K562 (cell line): ENCODE measurements at regions not wholly inside any gene's neighbourhood (a gene's known extent, or its start where the extent isn't known, plus 50 kb on each side); places are given as distances from the start of the nearest gene placed in this dataset.

Experiments used
- ATAC-seq: fragments of 200-7000 bp; cut with Tn5 transposase; 3 replicates; pipeline ENCODE4 v1.9.1; 2020; ENCODE audit warnings: moderate library complexity
- BruUV-seq: library from RNA; stranded (reverse); fragments of 400-500 nt; replicated peaks from 2 replicates; lab custom pipeline; 2021; lab: Mats Ljungman, UMichigan
- CTCF ChIA-PET: fragments of 300-600 bp; formaldehyde crosslinking; extraction: SDS; loops from one replicate; lab custom pipeline; 2021; ENCODE audit warnings: low intra/inter-chr PET ratio; lab: Yijun Ruan, JAX
- POLR2A ChIA-PET: fragments of 300-600, 350-650 bp; sonication (Branson Sonifier 250); formaldehyde crosslinking; extraction: SDS; loops from one replicate; lab custom pipeline; 2021; ENCODE audit warnings: antibody characterized with exemption, inconsistent platforms; lab: Yijun Ruan, JAX
- DNase-seq, 4 experiments: peaks; one replicate each; pipeline versions ENCODE4 v3.0.0 to v3.0.0-alpha.2; 2011 to 2018; ENCODE audit warnings: low spot score in 3 of 4, mixed read lengths in 3 of 4; ENCODE audit errors: extremely low read depth in 1 of 4
- FAIRE-seq: peaks from 2 replicates; lab custom pipeline; 2011; peaks lifted over from hg19 to GRCh38; lab: Jason Lieb, UNC
- H2AFZ ChIP-seq: 2 replicates; pipeline ENCODE4 v1.6.0; 2011; ENCODE audit warnings: low read depth, low read length, control low read depth, inconsistent platforms
- H3K27ac ChIP-seq: fragments of 200-600 bp; 3 replicates; pipeline ENCODE4 v1.8.0; 2011; ENCODE audit warnings: low read depth, mild to moderate bottlenecking, control low read depth, inconsistent platforms, low read length, moderate library complexity, mixed read lengths; ENCODE audit errors: extremely low read depth
- H3K27me3 ChIP-seq, 2 experiments: fragments of 300-600 bp in 1 of 2; 2 replicates in 1 of 2; 3 replicates in 1 of 2; pipeline versions ENCODE4 v1.6.0 to v1.8.0; 2011; ENCODE audit warnings: inconsistent platforms in 2 of 2, low read length in 2 of 2, mild to moderate bottlenecking in 1 of 2, mixed read lengths in 1 of 2, moderate library complexity in 1 of 2; ENCODE audit not compliant: control insufficient read depth in 2 of 2, insufficient read depth in 2 of 2
- H3K36me3 ChIP-seq: fragments of 300-600 bp; 3 replicates; pipeline ENCODE4 v1.8.0; 2011; ENCODE audit warnings: mild to moderate bottlenecking, low read length, inconsistent platforms; ENCODE audit not compliant: control insufficient read depth, insufficient read depth
- H3K4me1 ChIP-seq, 2 experiments: fragments of 200-600 bp in 1 of 2; replicated peaks in 1 of 2; 2 replicates in 1 of 2; 3 replicates in 1 of 2; pipeline versions ENCODE4 v1.5.1 to v1.8.0; 2011; ENCODE audit warnings: inconsistent platforms in 2 of 2, low read length in 2 of 2, mild to moderate bottlenecking in 1 of 2, mixed read lengths in 1 of 2, moderate library complexity in 1 of 2; ENCODE audit not compliant: control insufficient read depth in 2 of 2, insufficient read depth in 2 of 2
- H3K4me2 ChIP-seq: 2 replicates; pipeline ENCODE4 v1.6.1; 2011; ENCODE audit warnings: low read length, control low read depth, inconsistent platforms, mixed read lengths; ENCODE audit not compliant: insufficient read depth
- H3K4me3 ChIP-seq: fragments of 200-600 bp; sonication (generic), shearing (Covaris generic); 2 replicates; pipeline ENCODE4 v1.5.1; 2016; ENCODE audit warnings: control low read depth, inconsistent platforms
- H3K79me2 ChIP-seq: fragments of 200-600 bp; 3 replicates; pipeline ENCODE4 v1.8.0; 2011; ENCODE audit warnings: low read length, inconsistent platforms; ENCODE audit not compliant: control insufficient read depth, insufficient read depth
- H3K9ac ChIP-seq, 2 experiments: 2 replicates each; pipeline versions ENCODE4 v1.6.0 to v1.6.1; 2011; ENCODE audit warnings: low read depth in 2 of 2, low read length in 2 of 2, control low read depth in 1 of 2, inconsistent platforms in 1 of 2, mild to moderate bottlenecking in 1 of 2, mixed read lengths in 1 of 2; ENCODE audit not compliant: insufficient read depth in 1 of 2
- H3K9me1 ChIP-seq: one replicate; pipeline ENCODE4 v1.6.0; 2011; ENCODE audit warnings: inconsistent platforms, mild to moderate bottlenecking, low read length, moderate library complexity; ENCODE audit not compliant: control insufficient read depth, insufficient read depth
- H3K9me3 ChIP-seq: replicated peaks from 2 replicates; pipeline ENCODE4 v1.5.1; 2011; ENCODE audit warnings: low read depth, low read length, inconsistent platforms; ENCODE audit not compliant: control insufficient read depth, insufficient read depth
- H4K20me1 ChIP-seq: replicated peaks from 2 replicates; pipeline ENCODE4 v1.6.1; 2011; ENCODE audit warnings: low read length, inconsistent platforms, mixed read lengths; ENCODE audit not compliant: control insufficient read depth, insufficient read depth
- EGR1 ChIP-seq: fragments of 450-650 bp; conservative IDR thresholded peaks from 2 replicates; pipeline ENCODE4 v1.6.1; 2017; ENCODE audit warnings: mild to moderate bottlenecking
- EZH2 ChIP-seq: IDR thresholded peaks from 2 replicates; pipeline ENCODE4 v1.6.1; 2012; ENCODE audit warnings: low read depth, mild to moderate bottlenecking, inconsistent platforms, low read length, borderline replicate concordance
- FOXA3 ChIP-seq, 2 experiments: fragments of 450-650 bp in 1 of 2; sonication (generic) in 1 of 2; formaldehyde crosslinking; IDR thresholded peaks in 1 of 2; conservative IDR thresholded peaks in 1 of 2; 2 replicates each; pipeline versions ENCODE4 v1.4.0 to v1.8.0; 2020 to 2022; ENCODE audit warnings: mild to moderate bottlenecking in 2 of 2, missing genetic modification reagents in 1 of 2
- GATAD2B ChIP-seq: fragments of 450-650 bp; IDR thresholded peaks from 2 replicates; pipeline ENCODE4 v1.6.1; 2017; ENCODE audit warnings: mild to moderate bottlenecking, borderline replicate concordance
- MAFK ChIP-seq: IDR thresholded peaks from 2 replicates; pipeline ENCODE4 v1.6.1; 2011; ENCODE audit warnings: low read length, improper control_type of control experiment
- MXD1 ChIP-seq: fragments of 250-450 bp; sonication (Bioruptor Pico); IDR thresholded peaks from 2 replicates; pipeline ENCODE4 v1.8.0; 2021; ENCODE audit warnings: borderline replicate concordance, mild to moderate bottlenecking, moderate library complexity; ENCODE audit not compliant: poor library complexity, severe bottlenecking
- NCOR1 ChIP-seq: fragments of 450-650 bp; IDR thresholded peaks from 2 replicates; pipeline ENCODE4 v1.6.1; 2016; ENCODE audit warnings: mild to moderate bottlenecking, moderate library complexity
- PKNOX1 ChIP-seq: fragments of 450-650 bp; IDR thresholded peaks from 2 replicates; pipeline ENCODE4 v1.6.1; 2016
- RB1 ChIP-seq: fragments of 450-650 bp; IDR thresholded peaks from 2 replicates; pipeline ENCODE4 v1.6.1; 2017; ENCODE audit warnings: low read depth, mild to moderate bottlenecking
- SMAD4 ChIP-seq: fragments of 250-450 bp; sonication (Bioruptor Pico); conservative IDR thresholded peaks from 2 replicates; pipeline ENCODE4 v1.8.0; 2021; ENCODE audit warnings: inconsistent platforms, mild to moderate bottlenecking, moderate library complexity
- SMC3 ChIP-seq: conservative IDR thresholded peaks from 2 replicates; pipeline ENCODE4 v1.6.1; 2011; ENCODE audit warnings: low read depth, low read length, improper control_type of control experiment; ENCODE audit not compliant: insufficient read depth
- SNAPC5 ChIP-seq: fragments of 250-450 bp; sonication (Bioruptor Pico); IDR thresholded peaks from 2 replicates; pipeline ENCODE4 v1.8.0; 2021; ENCODE audit warnings: moderate library complexity, mild to moderate bottlenecking, inconsistent platforms
- TCF15 ChIP-seq: fragments of 250-450 bp; sonication (Bioruptor Pico); IDR thresholded peaks from 2 replicates; pipeline ENCODE4 v1.8.0; 2022; ENCODE audit warnings: moderate library complexity, mild to moderate bottlenecking, inconsistent platforms
- ZBTB7A ChIP-seq: IDR thresholded peaks from 2 replicates; pipeline ENCODE4 v1.6.1; 2011; ENCODE audit warnings: low read depth, mild to moderate bottlenecking, low read length, moderate library complexity, borderline replicate concordance; ENCODE audit not compliant: control insufficient read depth
- ZBTB8A ChIP-seq: fragments of 450-650 bp; IDR thresholded peaks from 2 replicates; pipeline ENCODE4 v1.6.1; 2018; ENCODE audit warnings: mild to moderate bottlenecking, moderate library complexity; ENCODE audit not compliant: partially characterized antibody
- ZNF384 ChIP-seq: IDR thresholded peaks from 2 replicates; pipeline ENCODE4 v1.6.1; 2012; ENCODE audit warnings: low read depth, low read length, improper control_type of control experiment
- ZNF41 ChIP-seq: fragments of 250-450 bp; sonication (Bioruptor Pico); conservative IDR thresholded peaks from 2 replicates; pipeline ENCODE4 v1.4.0; 2020; ENCODE audit warnings: mild to moderate bottlenecking
- ZNF449 ChIP-seq: fragments of 250-450 bp; sonication (Bioruptor Pico); IDR thresholded peaks from 2 replicates; pipeline ENCODE4 v1.8.0; 2022; ENCODE audit warnings: moderate library complexity, mild to moderate bottlenecking, inconsistent platforms
- WGBS: fragments of 100-300 bp; shearing (Covaris generic); methylation state at CpG from one replicate; pipeline ENCODE4 v1.1.6; 2016; ENCODE audit warnings: low coverage, mixed read lengths; ENCODE audit not compliant: insufficient coverage; ENCODE audit errors: missing lambda C conversion rate; 5-methylcytosine and 5-hydroxymethylcytosine counted together
- in situ Hi-C: fragments of 300-500 bp; cut with MboI; formaldehyde crosslinking; loops from 4 replicates; pipeline ENCODE4 v1.15.0; 2018; ENCODE audit warnings: inconsistent platforms, mixed read lengths
- intact Hi-C: fragments of 100-400 bp; cut with micrococcal nuclease; formaldehyde crosslinking; loops from 2 replicates; pipeline ENCODE4 v1.14.2; 2022

GRCh38 chr2:9142551-9143263, 63.9 kb upstream of the ASAP2 start:
- Histone ChIP-seq H3K79me2 (no peaks in the 10 kb centered on the region), H3K4me3 (peak overlapping the region; percentile 5; the same call in 1 of the 2 replicates), H3K9me1 (no peaks in the 10 kb centered on the region), H4K20me1 (no peaks in the 10 kb centered on the region), H3K4me1 (peaks cover 6 to 34% of the 10 kb centered on the region in 2 experiments; a peak in 4 of 5 replicates), H3K9me3 (no peaks in the 10 kb centered on the region), H2AFZ (peak overlapping the region; percentile 86), H3K27me3 (peaks cover 5 to 11% of the 10 kb centered on the region in 2 experiments; a peak in 4 of 5 replicates), H3K36me3 (no peaks in the 10 kb centered on the region), H3K4me2 (peak overlapping the region; percentile 66), H3K27ac (no peak overlapping the region), H3K9ac (peak overlapping the region; percentile 30 to 87; a peak in 3 of 4 replicates)
- ChIA-PET POLR2A (interaction anchor here (0.6 to 1.4 kb wide), 4 partner anchors 20 to 233 kb away, joined by 3 read pairs; no protein-coding TSS in a partner anchor), CTCF (interaction anchor here (0.5 to 3.4 kb wide), 5 partner anchors 190 to 544 kb away, joined by 3 to 29 read pairs (median 3); no protein-coding TSS in a partner anchor)
- peak; percentile 95 for FAIRE-seq
- peak; percentile 94 for ATAC-seq
- in situ Hi-C loops (loop anchor here (5.0 kb wide), 1 partner anchor 230 kb away; no protein-coding TSS in a partner anchor), intact Hi-C loops (loop anchor here (1.0 to 10.0 kb wide), 9 partner anchors 26 to 622 kb away; partner anchors contain the start of genes ADAM17, ASAP2, CPSF3 and ITGB1BP1)
- BruUV-seq, result no TSS peak
- peak; percentile 90 to 97 (median 96) for DNase-seq
- 1% methylated on average over 39 of the region's 40 CpGs for WGBS
- TF ChIP-seq GATAD2B, result peak; percentile 79; the same call in 1 of the 2 replicates
- no peak for TF ChIP-seq EZH2
- TF ChIP-seq ZBTB7A, result peak; percentile 60; the same call in 1 of the 2 replicates
- TF ChIP-seq NCOR1, result peak; percentile 72
- TF ChIP-seq EGR1, result peak; percentile 62
- no peak for TF ChIP-seq TCF15
- TF ChIP-seq SNAPC5 (CRISPR knock-in tag), result no peak
- 0 out of 2 replicates have a peak, but pooled peaks have one; percentile 46 for TF ChIP-seq ZNF384
- TF ChIP-seq ZNF449 (CRISPR knock-in tag), result no peak
- TF ChIP-seq SMC3, result peak; percentile 95
- TF ChIP-seq FOXA3 (CRISPR knock-in tag; conservative IDR thresholded peaks at IDR 0.05 in 1 of 2, IDR thresholded peaks at IDR 0.05 in 1 of 2), result peak in 1 of 2 experiments; percentile 84; a peak in 2 of 4 replicates
- no peak for TF ChIP-seq MXD1 (CRISPR knock-in tag)
- TF ChIP-seq RB1, result peak; percentile 90
- no peak for TF ChIP-seq ZBTB8A
- TF ChIP-seq ZNF41 (CRISPR knock-in tag), result no peak
- TF ChIP-seq SMAD4 (CRISPR knock-in tag), result peak; percentile 68
- 0 out of 2 replicates have a peak, but pooled peaks have one; percentile 6 for TF ChIP-seq MAFK
- TF ChIP-seq PKNOX1, result peak; percentile 54; the same call in 1 of the 2 replicates
